ENCODE measurements at regions not wholly inside any gene's neighbourhood (a gene's known extent, or its start where the extent isn't known, plus 50 kb on each side); places are given as distances from the start of the nearest gene placed in this dataset.

DNA sequence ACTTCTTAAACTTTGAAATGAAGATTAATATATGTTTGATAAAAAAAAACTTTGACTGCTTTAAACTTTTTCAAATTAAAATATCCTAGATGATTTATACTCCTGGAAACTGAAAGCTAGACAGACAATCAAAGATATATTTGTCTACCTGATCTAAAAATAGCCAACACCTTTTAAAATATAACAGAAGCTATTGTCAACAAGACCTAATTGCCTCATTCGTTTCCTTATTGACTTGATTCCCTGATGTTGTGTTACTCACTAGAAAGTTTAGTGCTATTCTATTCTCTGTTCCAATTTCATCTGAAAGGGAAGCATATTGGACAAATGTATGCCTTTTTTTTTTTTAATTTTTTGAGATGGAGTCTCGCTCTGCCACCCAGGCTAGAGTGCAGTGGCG is 445.6 kb upstream of the ADAMTS5 start:
- TF ChIP-seq, protein P1, sequence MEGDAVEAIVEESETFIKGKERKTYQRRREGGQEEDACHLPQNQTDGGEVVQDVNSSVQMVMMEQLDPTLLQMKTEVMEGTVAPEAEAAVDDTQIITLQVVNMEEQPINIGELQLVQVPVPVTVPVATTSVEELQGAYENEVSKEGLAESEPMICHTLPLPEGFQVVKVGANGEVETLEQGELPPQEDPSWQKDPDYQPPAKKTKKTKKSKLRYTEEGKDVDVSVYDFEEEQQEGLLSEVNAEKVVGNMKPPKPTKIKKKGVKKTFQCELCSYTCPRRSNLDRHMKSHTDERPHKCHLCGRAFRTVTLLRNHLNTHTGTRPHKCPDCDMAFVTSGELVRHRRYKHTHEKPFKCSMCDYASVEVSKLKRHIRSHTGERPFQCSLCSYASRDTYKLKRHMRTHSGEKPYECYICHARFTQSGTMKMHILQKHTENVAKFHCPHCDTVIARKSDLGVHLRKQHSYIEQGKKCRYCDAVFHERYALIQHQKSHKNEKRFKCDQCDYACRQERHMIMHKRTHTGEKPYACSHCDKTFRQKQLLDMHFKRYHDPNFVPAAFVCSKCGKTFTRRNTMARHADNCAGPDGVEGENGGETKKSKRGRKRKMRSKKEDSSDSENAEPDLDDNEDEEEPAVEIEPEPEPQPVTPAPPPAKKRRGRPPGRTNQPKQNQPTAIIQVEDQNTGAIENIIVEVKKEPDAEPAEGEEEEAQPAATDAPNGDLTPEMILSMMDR (IDR thresholded peaks at IDR 0.05) = no peak
- no peak for TF ChIP-seq POLR2A (IDR thresholded peaks at IDR 0.05)
